ENCODE measurements at regions not wholly inside any gene's neighbourhood (a gene's known extent, or its start where the extent isn't known, plus 50 kb on each side); places are given as distances from the start of the nearest gene placed in this dataset.

- H3K4me2 ChIP-seq (ENCODE audit: control insufficient read depth, extremely low read depth, insufficient read depth, low read depth, low read length), result peak overlapping the region; percentile 85
- peak; percentile 66 for TF ChIP-seq EZH2 (IDR thresholded peaks at IDR 0.05; ENCODE audit: low read length)
- TF ChIP-seq, protein P1, sequence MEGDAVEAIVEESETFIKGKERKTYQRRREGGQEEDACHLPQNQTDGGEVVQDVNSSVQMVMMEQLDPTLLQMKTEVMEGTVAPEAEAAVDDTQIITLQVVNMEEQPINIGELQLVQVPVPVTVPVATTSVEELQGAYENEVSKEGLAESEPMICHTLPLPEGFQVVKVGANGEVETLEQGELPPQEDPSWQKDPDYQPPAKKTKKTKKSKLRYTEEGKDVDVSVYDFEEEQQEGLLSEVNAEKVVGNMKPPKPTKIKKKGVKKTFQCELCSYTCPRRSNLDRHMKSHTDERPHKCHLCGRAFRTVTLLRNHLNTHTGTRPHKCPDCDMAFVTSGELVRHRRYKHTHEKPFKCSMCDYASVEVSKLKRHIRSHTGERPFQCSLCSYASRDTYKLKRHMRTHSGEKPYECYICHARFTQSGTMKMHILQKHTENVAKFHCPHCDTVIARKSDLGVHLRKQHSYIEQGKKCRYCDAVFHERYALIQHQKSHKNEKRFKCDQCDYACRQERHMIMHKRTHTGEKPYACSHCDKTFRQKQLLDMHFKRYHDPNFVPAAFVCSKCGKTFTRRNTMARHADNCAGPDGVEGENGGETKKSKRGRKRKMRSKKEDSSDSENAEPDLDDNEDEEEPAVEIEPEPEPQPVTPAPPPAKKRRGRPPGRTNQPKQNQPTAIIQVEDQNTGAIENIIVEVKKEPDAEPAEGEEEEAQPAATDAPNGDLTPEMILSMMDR (optimal IDR thresholded peaks at IDR 0.05 in 1 of 3, IDR thresholded peaks at IDR 0.05 in 1 of 3, conservative IDR thresholded peaks at IDR 0.05 in 1 of 3; ENCODE audit: extremely low read depth in 1 of 3, insufficient read depth in 2 of 3, low read length in 3 of 3), result no peak
- peaks cover 12% of the 10 kb centered on the region for H3K4me1 ChIP-seq (ENCODE audit: control insufficient read depth, extremely low read depth, insufficient read depth, low read length)
- dilution Hi-C loops (cut with MboI; ENCODE audit: extremely low pct_ligation_motif_present, low sequenced_read_pairs), result no loop called here
- H3K36me3 ChIP-seq (ENCODE audit: control insufficient read depth in 2 of 2, extremely low read depth in 1 of 2, insufficient read depth in 2 of 2, low read length in 2 of 2), result no peaks in the 10 kb centered on the region
- H3K27ac ChIP-seq (ENCODE audit: control insufficient read depth, insufficient read depth, low read length), result no peak overlapping the region
- peak overlapping the region; percentile 46 for H3K9ac ChIP-seq (ENCODE audit: control insufficient read depth, extremely low read depth, insufficient read depth, low read length)
- H2AFZ ChIP-seq (ENCODE audit: control insufficient read depth, low read length), result peak overlapping the region; percentile 95
- peaks cover 35% of the 10 kb centered on the region for H3K27me3 ChIP-seq (ENCODE audit: control insufficient read depth, extremely low read depth, insufficient read depth, low read length)
- FAIRE-seq, result no peak
- no peaks in the 10 kb centered on the region for H3K9me1 ChIP-seq (ENCODE audit: control insufficient read depth, extremely low read depth, insufficient read depth, low read length)
- no peaks in the 10 kb centered on the region for H3K9me3 ChIP-seq (ENCODE audit: control insufficient read depth, low read depth, low read length)
- no peaks in the 10 kb centered on the region for H4K20me1 ChIP-seq (ENCODE audit: control insufficient read depth, extremely low read depth, insufficient read depth, low read length)
- H3K4me3 ChIP-seq (ENCODE audit: control insufficient read depth in 2 of 3, extremely low read depth in 1 of 3, insufficient read depth in 2 of 3, low read depth in 1 of 3, low read length in 3 of 3), result peak overlapping the region; percentile 57 to 81 (median 70)
- no peak for DNase-seq (ENCODE audit: low read depth, low spot score)
- H3K79me2 ChIP-seq (ENCODE audit: control insufficient read depth, insufficient read depth, low read length), result no peaks in the 10 kb centered on the region
These were observed 165.9 kb upstream of the PPP1R3A start for GRCh38 chr7:114084472-114085312.

GRCh38 chr7:114084002-114084471 is 165.2 kb upstream of the PPP1R3A start:
- Histone ChIP-seq H3K36me3 (ENCODE audit: control insufficient read depth in 2 of 2, extremely low read depth in 1 of 2, insufficient read depth in 2 of 2, low read length in 2 of 2) (no peaks in the 10 kb centered on the region), H3K9me1 (ENCODE audit: control insufficient read depth, extremely low read depth, insufficient read depth, low read length) (no peaks in the 10 kb centered on the region), H3K9me3 (ENCODE audit: control insufficient read depth, low read depth, low read length) (no peaks in the 10 kb centered on the region), H3K27me3 (ENCODE audit: control insufficient read depth, extremely low read depth, insufficient read depth, low read length) (peaks cover 35% of the 10 kb centered on the region), H4K20me1 (ENCODE audit: control insufficient read depth, extremely low read depth, insufficient read depth, low read length) (no peaks in the 10 kb centered on the region), H3K4me1 (ENCODE audit: control insufficient read depth, extremely low read depth, insufficient read depth, low read length) (peaks cover 12% of the 10 kb centered on the region), H3K27ac (ENCODE audit: control insufficient read depth, insufficient read depth, low read length) (no peak overlapping the region), H3K79me2 (ENCODE audit: control insufficient read depth, insufficient read depth, low read length) (no peaks in the 10 kb centered on the region), H3K9ac (ENCODE audit: control insufficient read depth, extremely low read depth, insufficient read depth, low read length) (no peak overlapping the region), H3K4me2 (ENCODE audit: control insufficient read depth, extremely low read depth, insufficient read depth, low read depth, low read length) (peak overlapping the region; percentile 85), H3K4me3 (ENCODE audit: control insufficient read depth in 2 of 3, extremely low read depth in 1 of 3, insufficient read depth in 2 of 3, low read depth in 1 of 3, low read length in 3 of 3) (peak overlapping the region in 1 of 3 experiments; percentile 70), H2AFZ (ENCODE audit: control insufficient read depth, low read length) (no peak overlapping the region)
- FAIRE-seq (no peak), DNase-seq (ENCODE audit: low read depth, low spot score) (no peak)
- TF ChIP-seq, protein P1 (optimal IDR thresholded peaks at IDR 0.05 in 1 of 3, IDR thresholded peaks at IDR 0.05 in 1 of 3, conservative IDR thresholded peaks at IDR 0.05 in 1 of 3; ENCODE audit: extremely low read depth in 1 of 3, insufficient read depth in 2 of 3, low read length in 3 of 3), result no peak
- TF ChIP-seq EZH2 (IDR thresholded peaks at IDR 0.05; ENCODE audit: low read length), result no peak
- dilution Hi-C loops (cut with MboI; ENCODE audit: extremely low pct_ligation_motif_present, low sequenced_read_pairs), result no loop called here

All from keratinocyte (primary cell).